Activated CD4-positive, alpha-beta T cell treated with anti-CD3 and anti-CD28 coated beads for 1 hour (primary cell): ENCODE measurements at regions not wholly inside any gene's neighbourhood (a gene's known extent, or its start where the extent isn't known, plus 50 kb on each side); places are given as distances from the start of the nearest gene placed in this dataset.

ENCODE experiments used
- DNase-seq: peaks from one replicate; pipeline ENCODE4 v3.0.0-alpha.2; 2020

- no peak for DNase-seq
Observed at GRCh38 chr12:75587340-75588106, 76.1 kb upstream of the KRR1 start.

- no peak for DNase-seq
Observed at GRCh38 chr12:75585330-75585729, 73.9 kb upstream of the KRR1 start.

DNA sequence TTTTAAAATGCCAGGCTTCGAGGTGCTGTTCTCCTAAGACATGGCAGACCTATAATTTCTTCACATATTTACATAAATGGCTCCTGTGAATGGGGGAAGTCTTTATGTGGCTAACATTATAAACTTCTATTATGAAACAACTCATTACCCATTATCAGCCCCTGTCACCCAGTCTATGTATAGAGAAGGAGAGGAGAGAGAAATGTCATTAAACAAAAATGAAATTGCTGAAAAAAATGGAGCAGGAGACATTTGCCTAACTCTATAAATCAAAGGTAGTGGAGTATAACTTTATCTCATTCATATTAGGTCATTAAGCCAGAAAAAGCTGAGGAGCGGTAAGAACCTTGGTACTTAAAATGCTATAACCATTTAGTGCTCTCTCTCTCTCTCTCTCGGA, 71.9 kb upstream of the KRR1 start:
- no peak for DNase-seq

DNA sequence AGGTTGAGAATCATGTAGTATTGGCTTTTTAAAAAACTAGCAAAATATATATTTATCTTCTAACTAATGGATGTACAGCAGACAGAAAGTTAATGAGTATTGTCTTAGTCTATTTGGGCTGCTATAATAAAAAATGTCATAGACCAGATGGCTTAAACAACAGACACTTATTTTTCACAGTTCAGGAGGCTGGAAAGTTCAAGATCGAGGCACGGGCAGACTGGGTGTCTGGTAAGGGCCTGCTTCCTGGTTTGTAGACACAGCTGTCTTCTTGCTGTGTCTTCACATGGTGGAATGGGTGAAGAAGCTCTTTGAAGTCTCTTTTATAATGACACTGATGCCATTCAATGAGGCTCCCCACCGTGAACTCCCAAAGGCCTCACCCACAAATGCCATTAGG, 70.1 kb upstream of the KRR1 start:
- DNase-seq, result no peak

GRCh38 chr12:75579552-75579951, 68.1 kb upstream of the KRR1 start:
- DNase-seq, result no peak

GRCh38 chr12:75578546-75578945, 67.1 kb upstream of the KRR1 start:
- DNase-seq, result no peak

- no peak for DNase-seq
Observed at GRCh38 chr12:75577812-75578211, 66.4 kb upstream of the KRR1 start.

DNA sequence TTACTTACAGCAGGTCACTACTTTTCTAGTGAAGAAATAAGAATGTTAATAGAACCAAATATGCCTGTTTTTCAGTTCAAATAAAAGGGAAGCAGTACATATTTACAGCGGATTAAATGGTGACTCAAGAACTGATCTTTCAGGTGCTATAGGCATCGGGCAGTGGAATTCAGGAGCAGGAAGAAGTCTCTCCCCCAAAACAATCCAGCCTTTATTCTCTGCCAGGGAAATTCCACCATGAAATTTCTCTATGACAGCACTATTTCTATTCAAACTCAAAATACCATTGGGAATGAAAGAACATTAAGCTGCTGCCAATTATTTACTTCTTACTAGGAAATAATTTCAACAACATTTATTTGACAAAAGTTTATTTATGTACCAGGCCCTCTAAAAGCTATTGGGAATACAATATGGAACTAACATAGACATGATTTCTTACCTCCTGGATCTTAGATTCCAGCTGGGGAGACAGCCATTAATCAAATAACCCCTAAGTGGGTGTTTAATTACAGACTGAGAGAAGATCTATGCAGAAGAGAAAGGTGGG, 60.3 kb upstream of the KRR1 start:
- no peak for DNase-seq

DNA sequence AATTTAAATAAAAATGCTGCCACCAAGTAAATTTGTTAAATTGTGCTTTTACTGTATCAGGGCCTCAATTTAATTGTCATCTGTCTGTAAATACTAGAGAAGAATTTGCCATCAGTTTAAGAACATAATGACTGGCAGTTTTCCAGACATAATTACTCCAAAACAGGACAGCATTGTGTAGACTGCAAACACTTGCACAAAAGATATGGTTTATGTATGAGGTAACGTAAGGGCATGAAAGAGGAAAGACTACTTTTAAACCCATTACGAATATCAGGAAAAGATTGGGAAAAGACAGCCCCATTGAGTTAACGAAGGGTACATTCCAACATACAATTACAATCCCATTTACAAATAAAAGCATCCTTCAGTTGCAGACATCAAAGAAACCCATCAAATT, 59.8 kb upstream of the KRR1 start:
- DNase-seq, result no peak

GRCh38 chr12:75568801-75569200, 57.4 kb upstream of the KRR1 start:
- DNase-seq, result no peak

DNA sequence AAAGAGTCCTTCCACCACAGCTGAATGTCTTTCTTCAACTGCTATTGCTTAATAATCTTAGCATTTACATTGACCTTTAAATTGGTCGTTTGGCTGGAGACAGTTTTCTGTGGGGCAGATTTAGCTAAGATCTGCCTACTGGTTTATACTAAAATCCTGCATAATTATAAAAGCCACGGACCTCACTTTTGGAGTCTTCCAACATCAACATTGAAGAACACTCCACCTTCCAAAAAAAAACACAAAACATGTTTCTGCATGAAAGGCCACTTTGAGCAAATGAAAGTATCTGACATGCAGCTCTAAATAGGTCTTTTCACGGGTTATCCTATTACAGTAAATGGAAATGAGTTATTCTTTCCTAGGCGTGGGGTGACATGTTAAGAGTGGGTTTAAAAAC, 57.0 kb upstream of the KRR1 start:
- DNase-seq, result no peak

- no peak for DNase-seq
Observed at GRCh38 chr12:75565795-75566194, 54.4 kb upstream of the KRR1 start.

DNA sequence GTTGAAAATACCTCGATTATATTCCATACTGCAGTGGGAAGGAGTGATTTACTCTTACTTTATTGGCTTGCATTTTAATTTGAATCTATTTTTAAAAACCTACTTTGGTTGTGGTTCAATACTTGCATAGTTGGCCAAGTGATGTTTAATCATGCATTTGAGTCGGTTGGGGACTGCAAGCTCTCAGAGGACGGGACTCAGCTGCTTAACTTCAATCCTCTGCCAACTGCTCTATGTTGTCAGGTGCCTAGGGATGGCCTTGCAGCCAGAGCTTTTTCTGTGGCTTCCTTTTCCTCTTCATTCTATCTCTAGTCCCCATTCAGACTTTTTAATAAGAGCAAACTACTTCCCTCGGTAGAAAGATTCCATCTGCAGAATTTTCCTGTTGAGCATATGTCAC, 53.4 kb upstream of the KRR1 start:
- no peak for DNase-seq

DNA sequence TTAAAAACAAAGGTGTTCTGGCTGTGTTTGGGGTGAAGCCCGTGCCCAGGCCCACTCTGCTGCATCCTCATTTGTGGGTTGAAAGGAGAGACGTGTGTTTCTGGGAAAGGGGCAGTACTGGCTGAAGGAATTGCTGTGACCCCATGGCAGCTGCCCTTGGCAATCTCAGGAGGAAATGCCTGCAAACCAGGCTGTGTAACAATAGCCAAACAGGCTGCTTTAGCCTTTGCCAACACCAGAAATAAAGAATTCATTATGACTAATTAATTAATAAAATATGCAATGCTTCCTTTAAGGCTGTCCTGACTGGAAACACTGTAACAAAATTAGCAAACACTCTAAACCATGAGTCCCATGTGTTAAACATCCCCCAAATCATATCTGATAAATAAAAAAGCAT, 53.0 kb upstream of the KRR1 start:
- no peak for DNase-seq

GRCh38 chr12:75563351-75563750, 51.9 kb upstream of the KRR1 start:
- DNase-seq, result no peak

GRCh38 chr12:75561921-75562320, 50.5 kb upstream of the KRR1 start:
- DNase-seq, result no peak
